MM.1S (cell line): ENCODE measurements at regions not wholly inside any gene's neighbourhood (a gene's known extent, or its start where the extent isn't known, plus 50 kb on each side); places are given as distances from the start of the nearest gene placed in this dataset.

Experiments
- DNase-seq: peaks from one replicate; pipeline ENCODE4 v3.0.0-alpha.2; 2015
- H2AFZ ChIP-seq: fragments of 300-600 bp; sonication (generic); 2 replicates; pipeline ENCODE4 v1.6.0; 2016; ENCODE audit warnings: antibody characterized with exemption, low read length
- H3F3A ChIP-seq: fragments of 300-600 bp; sonication (generic); 2 replicates; pipeline ENCODE4 v1.6.1; 2016; ENCODE audit warnings: mild to moderate bottlenecking, antibody characterized with exemption, low read length, moderate library complexity, mixed read lengths; ENCODE audit not compliant: insufficient read depth
- H3K27ac ChIP-seq: fragments of 300-600 bp; sonication (generic); 2 replicates; pipeline ENCODE4 v1.5.1; 2016; ENCODE audit warnings: mild to moderate bottlenecking, low read length
- H3K27me3 ChIP-seq: fragments of 300-600 bp; sonication (generic); replicated peaks from 2 replicates; pipeline ENCODE4 v1.6.0; 2016; ENCODE audit warnings: low read length; ENCODE audit not compliant: insufficient read depth
- H3K36me3 ChIP-seq: fragments of 300-600 bp; sonication (generic); replicated peaks from 2 replicates; pipeline ENCODE4 v1.6.1; 2016; ENCODE audit warnings: mild to moderate bottlenecking, low read length, mixed read lengths; ENCODE audit not compliant: insufficient read depth
- H3K4me1 ChIP-seq: fragments of 300-600 bp; sonication (generic); 2 replicates; pipeline ENCODE4 v1.6.1; 2016; ENCODE audit warnings: low read length, mixed read lengths
- H3K4me2 ChIP-seq: fragments of 300-600 bp; sonication (generic); 2 replicates; pipeline ENCODE4 v1.6.0; 2016; ENCODE audit warnings: low read depth, low read length
- H3K4me3 ChIP-seq: fragments of 300-600 bp; sonication (generic); 2 replicates; pipeline ENCODE4 v1.5.1; 2016; ENCODE audit warnings: low read length, mixed read lengths
- H3K79me2 ChIP-seq: fragments of 300-600 bp; sonication (generic); 2 replicates; pipeline ENCODE4 v1.6.1; 2016; ENCODE audit warnings: mixed run types, low read length, mixed read lengths
- H3K9ac ChIP-seq: fragments of 300-600 bp; sonication (generic); 2 replicates; pipeline ENCODE4 v1.6.1; 2016; ENCODE audit warnings: low read length, mixed read lengths
- H3K9me2 ChIP-seq: fragments of 300-600 bp; sonication (generic); replicated peaks from 2 replicates; pipeline ENCODE4 v1.6.1; 2016; ENCODE audit warnings: mild to moderate bottlenecking, low read length, mixed read lengths; ENCODE audit not compliant: insufficient read depth
- H3K9me3 ChIP-seq: fragments of 300-600 bp; sonication (generic); replicated peaks from 2 replicates; pipeline ENCODE4 v1.6.1; 2016; ENCODE audit warnings: mild to moderate bottlenecking, low read length, mixed read lengths; ENCODE audit not compliant: insufficient read depth
- H4K20me1 ChIP-seq: fragments of 300-600 bp; sonication (generic); 2 replicates; pipeline ENCODE4 v1.6.1; 2016; ENCODE audit warnings: mild to moderate bottlenecking, low read length, moderate library complexity, mixed read lengths; ENCODE audit not compliant: insufficient read depth
- CTCF ChIP-seq: fragments of 300-600 bp; sonication (generic); IDR thresholded peaks from 2 replicates; pipeline ENCODE4 v1.5.1; 2016; ENCODE audit warnings: antibody characterized with exemption, low read length, mixed read lengths
- EZH2 ChIP-seq: fragments of 300-600 bp; sonication (generic); optimal IDR thresholded peaks from 2 replicates; pipeline ENCODE3; 2017; ENCODE audit warnings: low read depth, mild to moderate bottlenecking, antibody characterized with exemption, low read length, mixed read lengths
- EZH2phosphoT487 ChIP-seq: fragments of 300-600 bp; sonication (generic); IDR thresholded peaks from 2 replicates; pipeline ENCODE4 v1.6.1; 2018; ENCODE audit warnings: antibody characterized with exemption, low read length

- H3K4me3 ChIP-seq, result no peak overlapping the region
- no peak overlapping the region for H3K9ac ChIP-seq
- H3K9me2 ChIP-seq, result no peaks in the 10 kb centered on the region
- no peak overlapping the region for H3K4me2 ChIP-seq
- H3K4me1 ChIP-seq, result no peaks in the 10 kb centered on the region
- no peaks in the 10 kb centered on the region for H3K9me3 ChIP-seq
- no peaks in the 10 kb centered on the region for H3F3A ChIP-seq
- H3K27ac ChIP-seq, result no peak overlapping the region
- H3K79me2 ChIP-seq, result no peaks in the 10 kb centered on the region
- no peak for DNase-seq
- no peak overlapping the region for H2AFZ ChIP-seq
- no peaks in the 10 kb centered on the region for H4K20me1 ChIP-seq
- no peaks in the 10 kb centered on the region for H3K27me3 ChIP-seq
- no peaks in the 10 kb centered on the region for H3K36me3 ChIP-seq
- no peak for TF ChIP-seq EZH2
- TF ChIP-seq CTCF, result no peak
- no peak for TF ChIP-seq EZH2phosphoT487
Observed at GRCh38 chr10:130987401-130987800, 324.1 kb downstream of the TCERG1L start.

DNA sequence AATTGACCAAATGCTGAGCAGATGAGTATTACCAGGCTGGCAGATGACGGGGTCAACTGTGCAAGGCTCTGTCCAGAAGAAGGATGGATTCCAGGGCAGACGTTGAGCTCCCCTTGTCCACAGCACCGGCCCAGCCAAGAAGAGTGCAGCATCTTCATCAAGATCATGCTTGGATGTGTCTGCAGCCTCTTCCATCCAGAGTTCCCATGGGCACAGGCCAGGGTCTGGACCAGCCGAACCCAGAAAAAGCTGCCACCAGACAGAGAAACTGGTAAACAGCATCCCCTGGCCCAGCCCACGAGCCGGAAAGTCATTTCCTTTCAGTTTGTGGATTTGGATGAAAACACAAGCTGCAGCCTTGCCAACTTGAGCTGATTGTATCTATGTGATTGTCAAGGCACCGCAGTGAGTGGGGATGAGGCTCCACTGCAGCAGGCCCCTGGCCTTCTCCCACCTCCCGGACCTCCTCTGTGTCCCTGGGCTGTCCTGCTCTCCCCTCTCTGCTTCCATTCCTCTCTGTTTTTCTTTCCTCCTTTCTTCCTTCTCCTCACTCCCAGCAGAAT lies 321.8 kb downstream of the TCERG1L start:
- Histone ChIP-seq H3K9ac (no peak overlapping the region), H3K79me2 (no peaks in the 10 kb centered on the region), H3K27ac (no peak overlapping the region), H3K36me3 (no peaks in the 10 kb centered on the region), H3K27me3 (no peaks in the 10 kb centered on the region), H3K9me3 (no peaks in the 10 kb centered on the region), H3K4me3 (no peak overlapping the region), H3K4me1 (no peaks in the 10 kb centered on the region), H3K4me2 (no peak overlapping the region), H4K20me1 (no peaks in the 10 kb centered on the region), H2AFZ (no peak overlapping the region), H3K9me2 (no peaks in the 10 kb centered on the region), H3F3A (no peaks in the 10 kb centered on the region)
- TF ChIP-seq EZH2phosphoT487, result no peak
- no peak for TF ChIP-seq EZH2
- no peak for TF ChIP-seq CTCF
- DNase-seq, result no peak

- H3K4me2 ChIP-seq, result no peak overlapping the region
- no peak for DNase-seq
Observed at GRCh38 chr10:130990486-130990885, 321.0 kb downstream of the TCERG1L start.

More at GRCh38 chr10:130990486-130990885, 321.0 kb downstream of the TCERG1L start:
- Histone ChIP-seq H3K9me3 (no peaks in the 10 kb centered on the region), H3F3A (no peaks in the 10 kb centered on the region), H3K9me2 (no peaks in the 10 kb centered on the region), H3K4me1 (no peaks in the 10 kb centered on the region), H4K20me1 (no peaks in the 10 kb centered on the region), H3K27ac (no peak overlapping the region), H3K27me3 (no peaks in the 10 kb centered on the region), H3K4me3 (no peak overlapping the region), H3K36me3 (no peaks in the 10 kb centered on the region), H3K79me2 (no peaks in the 10 kb centered on the region), H3K9ac (no peak overlapping the region), H2AFZ (no peak overlapping the region)
- no peak for TF ChIP-seq CTCF
- no peak for TF ChIP-seq EZH2
- TF ChIP-seq EZH2phosphoT487, result no peak
